K562 (cell line): ENCODE measurements at regions not wholly inside any gene's neighbourhood (a gene's known extent, or its start where the extent isn't known, plus 50 kb on each side); places are given as distances from the start of the nearest gene placed in this dataset.

Source experiments
- ATAC-seq: fragments of 200-7000 bp; cut with Tn5 transposase; 3 replicates; pipeline ENCODE4 v1.9.1; 2020; ENCODE audit warnings: moderate library complexity
- BruUV-seq: library from RNA; stranded (reverse); fragments of 400-500 nt; replicated peaks from 2 replicates; lab custom pipeline; 2021; lab: Mats Ljungman, UMichigan
- CTCF ChIA-PET: fragments of 300-600 bp; formaldehyde crosslinking; extraction: SDS; loops from one replicate; lab custom pipeline; 2021; ENCODE audit warnings: low intra/inter-chr PET ratio; lab: Yijun Ruan, JAX
- POLR2A ChIA-PET: fragments of 300-600, 350-650 bp; sonication (Branson Sonifier 250); formaldehyde crosslinking; extraction: SDS; loops from one replicate; lab custom pipeline; 2021; ENCODE audit warnings: antibody characterized with exemption, inconsistent platforms; lab: Yijun Ruan, JAX
- DNase-seq, 4 experiments: peaks; one replicate each; pipeline versions ENCODE4 v3.0.0 to v3.0.0-alpha.2; 2011 to 2018; ENCODE audit warnings: low spot score in 3 of 4, mixed read lengths in 3 of 4; ENCODE audit errors: extremely low read depth in 1 of 4
- FAIRE-seq: peaks from 2 replicates; lab custom pipeline; 2011; peaks lifted over from hg19 to GRCh38; lab: Jason Lieb, UNC
- H2AFZ ChIP-seq: 2 replicates; pipeline ENCODE4 v1.6.0; 2011; ENCODE audit warnings: low read depth, low read length, control low read depth, inconsistent platforms
- H3K27ac ChIP-seq: fragments of 200-600 bp; 3 replicates; pipeline ENCODE4 v1.8.0; 2011; ENCODE audit warnings: low read depth, mild to moderate bottlenecking, control low read depth, inconsistent platforms, low read length, moderate library complexity, mixed read lengths; ENCODE audit errors: extremely low read depth
- H3K27me3 ChIP-seq, 2 experiments: fragments of 300-600 bp in 1 of 2; 2 replicates in 1 of 2; 3 replicates in 1 of 2; pipeline versions ENCODE4 v1.6.0 to v1.8.0; 2011; ENCODE audit warnings: inconsistent platforms in 2 of 2, low read length in 2 of 2, mild to moderate bottlenecking in 1 of 2, mixed read lengths in 1 of 2, moderate library complexity in 1 of 2; ENCODE audit not compliant: control insufficient read depth in 2 of 2, insufficient read depth in 2 of 2
- H3K36me3 ChIP-seq: fragments of 300-600 bp; 3 replicates; pipeline ENCODE4 v1.8.0; 2011; ENCODE audit warnings: mild to moderate bottlenecking, low read length, inconsistent platforms; ENCODE audit not compliant: control insufficient read depth, insufficient read depth
- H3K4me1 ChIP-seq, 2 experiments: fragments of 200-600 bp in 1 of 2; replicated peaks in 1 of 2; 2 replicates in 1 of 2; 3 replicates in 1 of 2; pipeline versions ENCODE4 v1.5.1 to v1.8.0; 2011; ENCODE audit warnings: inconsistent platforms in 2 of 2, low read length in 2 of 2, mild to moderate bottlenecking in 1 of 2, mixed read lengths in 1 of 2, moderate library complexity in 1 of 2; ENCODE audit not compliant: control insufficient read depth in 2 of 2, insufficient read depth in 2 of 2
- H3K4me2 ChIP-seq: 2 replicates; pipeline ENCODE4 v1.6.1; 2011; ENCODE audit warnings: low read length, control low read depth, inconsistent platforms, mixed read lengths; ENCODE audit not compliant: insufficient read depth
- H3K4me3 ChIP-seq: fragments of 200-600 bp; sonication (generic), shearing (Covaris generic); 2 replicates; pipeline ENCODE4 v1.5.1; 2016; ENCODE audit warnings: control low read depth, inconsistent platforms
- H3K79me2 ChIP-seq: fragments of 200-600 bp; 3 replicates; pipeline ENCODE4 v1.8.0; 2011; ENCODE audit warnings: low read length, inconsistent platforms; ENCODE audit not compliant: control insufficient read depth, insufficient read depth
- H3K9ac ChIP-seq, 2 experiments: 2 replicates each; pipeline versions ENCODE4 v1.6.0 to v1.6.1; 2011; ENCODE audit warnings: low read depth in 2 of 2, low read length in 2 of 2, control low read depth in 1 of 2, inconsistent platforms in 1 of 2, mild to moderate bottlenecking in 1 of 2, mixed read lengths in 1 of 2; ENCODE audit not compliant: insufficient read depth in 1 of 2
- H3K9me1 ChIP-seq: one replicate; pipeline ENCODE4 v1.6.0; 2011; ENCODE audit warnings: inconsistent platforms, mild to moderate bottlenecking, low read length, moderate library complexity; ENCODE audit not compliant: control insufficient read depth, insufficient read depth
- H3K9me3 ChIP-seq: replicated peaks from 2 replicates; pipeline ENCODE4 v1.5.1; 2011; ENCODE audit warnings: low read depth, low read length, inconsistent platforms; ENCODE audit not compliant: control insufficient read depth, insufficient read depth
- H4K20me1 ChIP-seq: replicated peaks from 2 replicates; pipeline ENCODE4 v1.6.1; 2011; ENCODE audit warnings: low read length, inconsistent platforms, mixed read lengths; ENCODE audit not compliant: control insufficient read depth, insufficient read depth
- ATF7 ChIP-seq: fragments of 450-650 bp; IDR thresholded peaks from 2 replicates; pipeline ENCODE4 v1.7.1; 2014; ENCODE audit warnings: mild to moderate bottlenecking, moderate library complexity
- BCLAF1 ChIP-seq, 2 experiments: fragments of 450-650 bp in 1 of 2; IDR thresholded peaks; 2 replicates each; pipeline ENCODE4 v1.6.1; 2011 to 2017; ENCODE audit warnings: low read depth in 2 of 2, antibody characterized with exemption in 1 of 2, borderline replicate concordance in 1 of 2, low read length in 1 of 2, mild to moderate bottlenecking in 1 of 2, mixed read lengths in 1 of 2; ENCODE audit not compliant: control insufficient read depth in 1 of 2
- CREB3 ChIP-seq: fragments of 450-650 bp; conservative IDR thresholded peaks from 2 replicates; pipeline ENCODE4 v1.6.1; 2016; ENCODE audit warnings: missing genetic modification characterization, low read depth, mild to moderate bottlenecking, missing compliant biosample characterization, moderate library complexity
- CREB3L1 ChIP-seq: fragments of 450-650 bp; IDR thresholded peaks from 2 replicates; pipeline ENCODE4 v1.6.1; 2014; ENCODE audit warnings: low read depth, mild to moderate bottlenecking, moderate library complexity, borderline replicate concordance
- ETS1 ChIP-seq: conservative IDR thresholded peaks from 2 replicates; pipeline ENCODE4 v1.6.1; 2011; ENCODE audit warnings: low read depth, mild to moderate bottlenecking, low read length; ENCODE audit not compliant: control insufficient read depth
- HMBOX1 ChIP-seq: sonication (generic); IDR thresholded peaks from 2 replicates; pipeline ENCODE4 v1.6.1; 2016
- KAT7 ChIP-seq: sonication (generic); formaldehyde crosslinking; IDR thresholded peaks from 2 replicates; pipeline ENCODE4 v1.8.0; 2022; ENCODE audit warnings: missing genetic modification reagents, mild to moderate bottlenecking, borderline replicate concordance
- KDM5B ChIP-seq: fragments of 200-600 bp; sonication (generic); IDR thresholded peaks from 2 replicates; pipeline ENCODE4 v1.6.1; 2012; ENCODE audit warnings: low read depth, mild to moderate bottlenecking, moderate library complexity, low read length, control low read depth, inconsistent platforms; ENCODE audit not compliant: insufficient replicate concordance
- MCM5 ChIP-seq: fragments of 450-650 bp; IDR thresholded peaks from 2 replicates; pipeline ENCODE4 v1.6.1; 2016; ENCODE audit warnings: low read depth
- MTA3 ChIP-seq: fragments of 450-650 bp; formaldehyde crosslinking; IDR thresholded peaks from 2 replicates; pipeline ENCODE4 v1.6.1; 2017; ENCODE audit warnings: mild to moderate bottlenecking, borderline replicate concordance
- NFE2 ChIP-seq: IDR thresholded peaks from 2 replicates; pipeline ENCODE4 v1.6.1; 2014; ENCODE audit warnings: antibody characterized with exemption, low read depth
- NFIC ChIP-seq: fragments of 450-650 bp; IDR thresholded peaks from 2 replicates; pipeline ENCODE4 v1.6.1; 2017; ENCODE audit warnings: mild to moderate bottlenecking, inconsistent platforms
- PHB2 ChIP-seq: fragments of 450-650 bp; IDR thresholded peaks from 2 replicates; pipeline ENCODE4 v1.6.1; 2017; ENCODE audit warnings: low read depth
- SMAD1 ChIP-seq: fragments of 150-350 bp; IDR thresholded peaks from 2 replicates; pipeline ENCODE4 v1.6.1; 2014; ENCODE audit warnings: low read length, low read depth; ENCODE audit not compliant: partially characterized antibody
- ZNF57 ChIP-seq: fragments of 450-650 bp; formaldehyde crosslinking; IDR thresholded peaks from 2 replicates; pipeline ENCODE4 v1.4.0; 2020; ENCODE audit warnings: mild to moderate bottlenecking, moderate library complexity
- WGBS: fragments of 100-300 bp; shearing (Covaris generic); methylation state at CpG from one replicate; pipeline ENCODE4 v1.1.6; 2016; ENCODE audit warnings: low coverage, mixed read lengths; ENCODE audit not compliant: insufficient coverage; ENCODE audit errors: missing lambda C conversion rate; 5-methylcytosine and 5-hydroxymethylcytosine counted together
- in situ Hi-C: fragments of 300-500 bp; cut with MboI; formaldehyde crosslinking; loops from 4 replicates; pipeline ENCODE4 v1.15.0; 2018; ENCODE audit warnings: inconsistent platforms, mixed read lengths
- intact Hi-C: fragments of 100-400 bp; cut with micrococcal nuclease; formaldehyde crosslinking; loops from 2 replicates; pipeline ENCODE4 v1.14.2; 2022

GRCh38 chr20:48155268-48155667 is 370.0 kb upstream of the SULF2 start:
- Histone ChIP-seq H2AFZ (no peak overlapping the region), H3K9me3 (0 out of 2 replicates have a peak, but pooled peaks cover 1% of the 10 kb centered on the region), H3K9ac (no peak overlapping the region), H3K4me1 (no peaks in the 10 kb centered on the region), H3K79me2 (no peaks in the 10 kb centered on the region), H3K36me3 (no peaks in the 10 kb centered on the region), H3K9me1 (no peaks in the 10 kb centered on the region), H3K27me3 (peaks cover 0 to 24% of the 10 kb centered on the region in 2 experiments), H3K4me3 (no peak overlapping the region), H3K27ac (no peak overlapping the region), H4K20me1 (no peaks in the 10 kb centered on the region), H3K4me2 (no peak overlapping the region)
- CTCF ChIA-PET: no interaction called here
- no TSS peak for BruUV-seq
- POLR2A ChIA-PET: interaction anchor here (0.7 kb wide), 1 partner anchor 91 kb away, joined by 3 read pairs; no protein-coding TSS in a partner anchor
- intact Hi-C loops: no loop called here
- DNase-seq: no peak
- in situ Hi-C loops: no loop called here
- no peak for ATAC-seq
- FAIRE-seq: no peak
- 2% methylated on average over 9 of the region's 9 CpGs for WGBS
- TF ChIP-seq ETS1: no peak
- no peak for TF ChIP-seq MTA3
- TF ChIP-seq MCM5: no peak
- no peak for TF ChIP-seq NFIC
- no peak for TF ChIP-seq BCLAF1 (IDR thresholded peaks at IDR 0.05; ENCODE audit: borderline replicate concordance in 1 of 2, control insufficient read depth in 1 of 2, low read depth in 2 of 2, low read length in 1 of 2)
- no peak for TF ChIP-seq ZNF57 (CRISPR knock-in tag)
- TF ChIP-seq ATF7: no peak
- no peak for TF ChIP-seq CREB3 (tag)
- TF ChIP-seq KAT7 (CRISPR knock-in tag): no peak
- no peak for TF ChIP-seq HMBOX1
- TF ChIP-seq NFE2: no peak
- no peak for TF ChIP-seq KDM5B
- no peak for TF ChIP-seq PHB2
- TF ChIP-seq CREB3L1: no peak
- TF ChIP-seq SMAD1: no peak
